GM12891 (cell line): ENCODE measurements at regions not wholly inside any gene's neighbourhood (a gene's known extent, or its start where the extent isn't known, plus 50 kb on each side); places are given as distances from the start of the nearest gene placed in this dataset.

ENCODE experiments used
- DNase-seq: peaks from one replicate; pipeline ENCODE4 v3.0.0; 2011; ENCODE audit warnings: low spot score; ENCODE audit not compliant: insufficient read length
- FAIRE-seq: peaks from 2 replicates; lab custom pipeline; 2011; peaks lifted over from hg19 to GRCh38; lab: Jason Lieb, UNC
- PAX5 ChIP-seq: IDR thresholded peaks from 2 replicates; pipeline ENCODE4 v1.6.1; 2011; ENCODE audit warnings: low read length, moderate library complexity, mild to moderate bottlenecking; ENCODE audit not compliant: insufficient read depth, severe bottlenecking
- POLR2A ChIP-seq: IDR thresholded peaks from 2 replicates; pipeline ENCODE4 v1.6.1; 2011; ENCODE audit warnings: low read depth, low read length, control low read depth
- POLR2AphosphoS5 ChIP-seq: IDR thresholded peaks from 2 replicates; pipeline ENCODE4 v1.6.1; 2011; ENCODE audit warnings: low read depth, low read length, control low read depth
- POU2F2 ChIP-seq: IDR thresholded peaks from 2 replicates; pipeline ENCODE4 v1.6.1; 2011; ENCODE audit warnings: low read depth, mild to moderate bottlenecking, control low read depth, low read length, moderate library complexity
- SPI1 ChIP-seq: IDR thresholded peaks from 2 replicates; pipeline ENCODE4 v1.6.1; 2011; ENCODE audit warnings: low read depth, low read length, control low read depth
- TAF1 ChIP-seq: IDR thresholded peaks from 2 replicates; pipeline ENCODE4 v1.6.1; 2011; ENCODE audit warnings: low read depth, low read length, control low read depth

DNA sequence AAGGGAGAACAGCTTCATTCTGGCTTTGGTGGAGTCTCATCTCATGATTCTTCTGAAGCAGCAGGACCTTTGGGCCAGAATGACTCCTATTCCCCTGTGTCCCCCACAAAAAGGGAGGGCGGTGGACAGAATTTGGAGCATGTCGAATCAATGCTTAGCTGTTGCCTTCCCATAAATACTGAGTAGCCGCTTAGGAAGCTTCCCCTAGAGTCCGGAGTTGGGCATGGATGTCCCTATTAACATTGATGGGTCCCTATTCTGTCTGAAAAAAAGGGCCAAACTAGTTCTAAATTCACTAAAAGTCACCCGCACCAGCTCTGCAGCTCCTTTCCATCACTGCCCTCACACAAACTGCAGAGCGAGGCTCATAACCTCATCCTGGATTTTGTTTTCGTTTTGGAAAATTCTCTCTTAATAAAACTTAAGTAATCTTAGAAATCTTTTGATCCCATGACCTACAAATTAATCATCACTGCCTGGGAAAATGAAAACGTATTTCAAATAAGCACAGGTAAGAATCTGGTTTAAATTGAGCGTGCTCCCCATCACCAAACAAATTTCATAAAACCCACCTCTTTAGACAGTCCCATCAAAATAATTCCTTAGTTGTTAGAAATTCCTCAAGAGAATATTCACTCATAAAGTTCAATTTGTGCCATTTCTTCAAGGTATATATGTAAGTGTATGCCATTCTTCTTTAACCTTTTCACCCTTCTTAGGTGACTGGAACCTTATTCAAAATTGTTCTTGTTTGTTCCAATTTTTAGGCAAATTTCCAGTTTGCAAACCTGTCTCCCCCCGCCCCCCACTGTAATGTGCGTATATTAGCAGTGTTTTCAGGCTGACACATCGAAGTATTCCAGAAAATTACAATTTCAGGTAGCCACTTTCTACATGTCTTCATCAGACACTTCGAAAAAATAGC is 53.3 kb upstream of the NKAP start:
- no peak for TF ChIP-seq POU2F2
- no peak for TF ChIP-seq TAF1
- no peak for TF ChIP-seq POLR2AphosphoS5
- no peak for TF ChIP-seq PAX5
- no peak for TF ChIP-seq POLR2A
- no peak for TF ChIP-seq SPI1
- DNase-seq (no peak), FAIRE-seq (peak; percentile 58)

GRCh38 chrX:119996069-119996468 is 52.5 kb upstream of the NKAP start:
- DNase-seq = no peak
- FAIRE-seq = no peak
- TF ChIP-seq PAX5 (no peak), POLR2AphosphoS5 (no peak), SPI1 (no peak), POU2F2 (no peak), TAF1 (no peak), POLR2A (no peak)
